ENCODE measurements at regions not wholly inside any gene's neighbourhood (a gene's known extent, or its start where the extent isn't known, plus 50 kb on each side); places are given as distances from the start of the nearest gene placed in this dataset.

GRCh38 chr6:6821639-6822261 lies 233.2 kb downstream of the LY86 start:
- intact Hi-C loops (cut with micrococcal nuclease) (no loop called here), dilution Hi-C loops (cut with MboI; ENCODE audit: extremely low pct_ligation_motif_present, low sequenced_read_pairs) (no loop called here)
- no peak overlapping the region for H3K27ac ChIP-seq (ENCODE audit: insufficient read depth, low read depth, low read length)
- BruUV-seq (replicated peaks), result no TSS peak
- H2AFZ ChIP-seq (ENCODE audit: low read depth, low read length), result no peak overlapping the region
- no peaks in the 10 kb centered on the region for H3K9me1 ChIP-seq (replicated peaks; ENCODE audit: control insufficient read depth, extremely low read depth, insufficient read depth, low read length)
- H3K4me2 ChIP-seq (ENCODE audit: insufficient read depth, low read length), result no peak overlapping the region
- DNase-seq (ENCODE audit: low read depth, low spot score), result no peak
- no peak for FAIRE-seq
- H4K20me1 ChIP-seq (replicated peaks; ENCODE audit: control insufficient read depth, extremely low read depth, insufficient read depth, low read length), result no peaks in the 10 kb centered on the region
- no peaks in the 10 kb centered on the region for H3K9me3 ChIP-seq (replicated peaks; ENCODE audit: control insufficient read depth, insufficient read depth, low read length)
- H3K27me3 ChIP-seq (ENCODE audit: control insufficient read depth in 2 of 2, insufficient read depth in 2 of 2, low read length in 2 of 2), result peaks cover 0 to 4% of the 10 kb centered on the region in 2 experiments
- no peaks in the 10 kb centered on the region for H3K79me2 ChIP-seq (ENCODE audit: control insufficient read depth, insufficient read depth, low read length)
- ChIA-PET POLR2A (no interaction called here), CTCF (no interaction called here)
- no peak overlapping the region for H3K9ac ChIP-seq (replicated peaks; ENCODE audit: extremely low read depth, insufficient read depth, low read length)
- no peak for TF ChIP-seq GATA2 (IDR thresholded peaks at IDR 0.05; ENCODE audit: insufficient read depth, insufficient read length, low read depth, low read length)
- no peak for TF ChIP-seq EZH2 (IDR thresholded peaks at IDR 0.05; ENCODE audit: borderline replicate concordance, low read depth, low read length, severe bottlenecking)
- no peak for TF ChIP-seq POLR2A (IDR thresholded peaks at IDR 0.05; ENCODE audit: low read depth, low read length)
- TF ChIP-seq MAX (IDR thresholded peaks at IDR 0.05; ENCODE audit: insufficient read depth, insufficient read length), result no peak
- no peak for TF ChIP-seq MYC (IDR thresholded peaks at IDR 0.05; ENCODE audit: low read depth, low read length)
- TF ChIP-seq POLR2AphosphoS5 (IDR thresholded peaks at IDR 0.05; ENCODE audit: insufficient read depth, low read depth, low read length), result no peak
- no peak for TF ChIP-seq FOS (IDR thresholded peaks at IDR 0.05; ENCODE audit: borderline replicate concordance, insufficient read depth, low read length)
- TF ChIP-seq JUN (IDR thresholded peaks at IDR 0.05; ENCODE audit: borderline replicate concordance, insufficient read depth, insufficient read length, low read depth), result no peak
- TF ChIP-seq CTCF (IDR thresholded peaks at IDR 0.05; ENCODE audit: extremely low read depth in 1 of 2, insufficient read depth in 1 of 2, low read depth in 1 of 2, low read length in 2 of 2), result no peak
- no peak overlapping the region for H3K4me3 ChIP-seq (replicated peaks in 1 of 3; ENCODE audit: insufficient read depth in 1 of 3, low read depth in 1 of 3, low read length in 3 of 3)
- H3K4me1 ChIP-seq (ENCODE audit: control insufficient read depth, extremely low read depth, insufficient read depth, low read length), result peaks cover 12% of the 10 kb centered on the region
- no peaks in the 10 kb centered on the region for H3K36me3 ChIP-seq (ENCODE audit: control insufficient read depth in 2 of 2, extremely low read depth in 1 of 2, insufficient read depth in 2 of 2, low read length in 2 of 2)
